ENCODE measurements at regions not wholly inside any gene's neighbourhood (a gene's known extent, or its start where the extent isn't known, plus 50 kb on each side); places are given as distances from the start of the nearest gene placed in this dataset. TPM values are rescaled to one million over a fixed set of nuclear protein-coding genes. Genes with fewer than 3 reads are reported as not detected.

- DNase-seq (ENCODE audit: low read depth), result no peak
- H3K36me3 ChIP-seq (ENCODE audit: control insufficient read depth, insufficient read depth, low read length), result no peaks in the 10 kb centered on the region
- peaks cover 2% of the 10 kb centered on the region; the same call in 1 of the 2 replicates for H3K27me3 ChIP-seq (ENCODE audit: control insufficient read depth, insufficient read depth, low read length)
- H3K4me3 ChIP-seq (ENCODE audit: low read depth, low read length), result no peak overlapping the region
- TF ChIP-seq CTCF (IDR thresholded peaks at IDR 0.05; ENCODE audit: insufficient read depth, low read depth, low read length), result no peak
- CTCF ChIA-PET, result no interaction called here
- POLR2A ChIA-PET, result no interaction called here
These were observed 121.6 kb downstream of the SP3 start for GRCh38 chr2:173843526-173843925.

GRCh38 chr2:173851141-173851641 is 114.0 kb downstream of the SP3 start:
- ChIA-PET POLR2A (no interaction called here), CTCF (no interaction called here)
- H3K4me3 ChIP-seq (ENCODE audit: low read depth, low read length), result no peak overlapping the region
- H3K27me3 ChIP-seq (ENCODE audit: control insufficient read depth, insufficient read depth, low read length), result peaks cover 1% of the 10 kb centered on the region; the same call in 1 of the 2 replicates
- H3K36me3 ChIP-seq (ENCODE audit: control insufficient read depth, insufficient read depth, low read length), result no peaks in the 10 kb centered on the region
- no peak for TF ChIP-seq CTCF (IDR thresholded peaks at IDR 0.05; ENCODE audit: insufficient read depth, low read depth, low read length)
- DNase-seq (ENCODE audit: low read depth), result no peak

- DNase-seq (ENCODE audit: low read depth), result no peak
- CTCF ChIA-PET, result no interaction called here
- Histone ChIP-seq H3K36me3 (ENCODE audit: control insufficient read depth, insufficient read depth, low read length) (no peaks in the 10 kb centered on the region), H3K4me3 (ENCODE audit: low read depth, low read length) (no peak overlapping the region), H3K27me3 (ENCODE audit: control insufficient read depth, insufficient read depth, low read length) (peaks cover 5% of the 10 kb centered on the region)
- POLR2A ChIA-PET, result no interaction called here
- no peak for TF ChIP-seq CTCF (IDR thresholded peaks at IDR 0.05; ENCODE audit: insufficient read depth, low read depth, low read length)
These were observed 111.0 kb downstream of the SP3 start for GRCh38 chr2:173854141-173854540.

- DNase-seq (ENCODE audit: low read depth), result peak; percentile 49
- H3K27me3 ChIP-seq (ENCODE audit: control insufficient read depth, insufficient read depth, low read length), result peaks cover 5% of the 10 kb centered on the region
- TF ChIP-seq CTCF (IDR thresholded peaks at IDR 0.05; ENCODE audit: insufficient read depth, low read depth, low read length), result no peak
- CTCF ChIA-PET, result no interaction called here
- H3K36me3 ChIP-seq (ENCODE audit: control insufficient read depth, insufficient read depth, low read length), result no peaks in the 10 kb centered on the region
- H3K4me3 ChIP-seq (ENCODE audit: low read depth, low read length), result no peak overlapping the region
- POLR2A ChIA-PET, result no interaction called here
These were observed 110.3 kb downstream of the SP3 start for GRCh38 chr2:173854840-173855239.

- no peak for DNase-seq (ENCODE audit: low read depth)
- ChIA-PET CTCF (no interaction called here), POLR2A (no interaction called here)
- Histone ChIP-seq H3K4me3 (ENCODE audit: low read depth, low read length) (no peak overlapping the region), H3K36me3 (ENCODE audit: control insufficient read depth, insufficient read depth, low read length) (no peaks in the 10 kb centered on the region), H3K27me3 (ENCODE audit: control insufficient read depth, insufficient read depth, low read length) (peaks cover 5% of the 10 kb centered on the region)
- TF ChIP-seq CTCF (IDR thresholded peaks at IDR 0.05; ENCODE audit: insufficient read depth, low read depth, low read length), result no peak
These were observed 109.5 kb downstream of the SP3 start for GRCh38 chr2:173855661-173856060.

Small RNA genes lying in the stretch of these regions (small RNA-seq; reads per million reads assigned to genes)
- gene AC013410.2 (ENCODE audit: insufficient read length, low read depth, low replicate concordance), result not detected
